Activated T-cell treated with anti-CD3 and anti-CD28 coated beads, Interleukin-2, amount 50 U/mL, for 72 hours (primary cell): ENCODE measurements at regions not wholly inside any gene's neighbourhood (a gene's known extent, or its start where the extent isn't known, plus 50 kb on each side); places are given as distances from the start of the nearest gene placed in this dataset.
"Not testable (repeated sequence)": the region's sequence is repeated elsewhere in the genome, so short reads cannot be mapped to it uniquely, and the experiment has no call there.

ENCODE experiments used
- ATAC-seq, 2 donors: fragments of 150-1000 bp; cut with Tn5 transposase; replicated peaks in 1 of 2; 2 replicates each; pipeline ENCODE4 v1.10.0; 2021; ENCODE audit warnings: moderate library complexity in 2 of 2, mild to moderate bottlenecking in 1 of 2
- DNase-seq, 2 donors: peaks; one replicate each; pipeline ENCODE4 v3.0.0; 2021 to 2022; ENCODE audit warnings: mixed read lengths in 1 of 2
- H3K27ac Mint-ChIP-seq: one replicate; pipeline ENCODE4 v1.8.0; 2022; ENCODE audit warnings: mild to moderate bottlenecking, moderate library complexity, mixed read lengths
- H3K27me3 Mint-ChIP-seq: one replicate; pipeline ENCODE4 v1.8.0; 2022; ENCODE audit warnings: low read depth, mixed read lengths
- H3K36me3 Mint-ChIP-seq, 2 donors: one replicate each; pipeline ENCODE4 v1.8.0; 2022; ENCODE audit warnings: mixed read lengths in 2 of 2, mild to moderate bottlenecking in 1 of 2; ENCODE audit not compliant: insufficient read depth in 2 of 2
- H3K4me1 Mint-ChIP-seq: one replicate; pipeline ENCODE4 v1.8.0; 2022; ENCODE audit warnings: low read depth, mixed read lengths
- H3K4me3 Mint-ChIP-seq, 2 donors: one replicate each; pipeline ENCODE4 v1.8.0; 2022; ENCODE audit warnings: mild to moderate bottlenecking in 2 of 2, mixed read lengths in 2 of 2, moderate library complexity in 2 of 2
- H3K9me3 Mint-ChIP-seq, 2 donors: one replicate each; pipeline ENCODE4 v1.8.0; 2022; ENCODE audit warnings: mixed read lengths in 2 of 2

GRCh38 chr11:121358760-121359159 is 66.2 kb downstream of the SC5D start:
- no peak overlapping the region for H3K27ac Mint-ChIP-seq
- no peak overlapping the region for H3K4me3 Mint-ChIP-seq
- DNase-seq (no peak), ATAC-seq (no peak)
- H3K9me3 Mint-ChIP-seq, result peaks cover 0 to 2% of the 10 kb centered on the region in 2 donors
- H3K27me3 Mint-ChIP-seq, result no peaks in the 10 kb centered on the region
- H3K36me3 Mint-ChIP-seq, result peaks cover 0 to 1% of the 10 kb centered on the region in 2 donors
- no peaks in the 10 kb centered on the region for H3K4me1 Mint-ChIP-seq

- DNase-seq, result no peak
- ATAC-seq, result no peak
- peaks cover 0 to 2% of the 10 kb centered on the region in 2 donors for H3K9me3 Mint-ChIP-seq
- no peaks in the 10 kb centered on the region for H3K4me1 Mint-ChIP-seq
- no peaks in the 10 kb centered on the region for H3K27me3 Mint-ChIP-seq
- H3K27ac Mint-ChIP-seq, result no peak overlapping the region
- H3K36me3 Mint-ChIP-seq, result peaks cover 0 to 1% of the 10 kb centered on the region in 2 donors
- no peak overlapping the region for H3K4me3 Mint-ChIP-seq
Observed at GRCh38 chr11:121359591-121359990, 67.0 kb downstream of the SC5D start.

GRCh38 chr11:121362955-121363354 is 70.4 kb downstream of the SC5D start:
- not testable (repeated sequence) for H3K27me3 Mint-ChIP-seq, H3K9me3 Mint-ChIP-seq, H3K4me3 Mint-ChIP-seq, DNase-seq, H3K27ac Mint-ChIP-seq, H3K36me3 Mint-ChIP-seq
- ATAC-seq, result peak in 1 of 2 donors; percentile 41
- H3K4me1 Mint-ChIP-seq, result peaks cover 12% of the 10 kb centered on the region

- H3K4me1 Mint-ChIP-seq, result peaks cover 28% of the 10 kb centered on the region
- peaks cover 0 to 2% of the 10 kb centered on the region in 2 donors for H3K9me3 Mint-ChIP-seq
- no peak for ATAC-seq
- no peak overlapping the region for H3K27ac Mint-ChIP-seq
- no peak overlapping the region for H3K4me3 Mint-ChIP-seq
- DNase-seq, result no peak
- H3K27me3 Mint-ChIP-seq, result no peaks in the 10 kb centered on the region
- peaks cover 0 to 1% of the 10 kb centered on the region in 2 donors for H3K36me3 Mint-ChIP-seq
Observed at GRCh38 chr11:121365304-121365703, 72.7 kb downstream of the SC5D start.

GRCh38 chr11:121366038-121366437 is 73.5 kb downstream of the SC5D start:
- ATAC-seq, result no peak
- Mint-ChIP-seq H3K36me3 (peaks cover 0 to 4% of the 10 kb centered on the region in 2 donors), H3K4me1 (peaks cover 34% of the 10 kb centered on the region), H3K4me3 (no peak overlapping the region), H3K9me3 (peaks cover 0 to 2% of the 10 kb centered on the region in 2 donors), H3K27me3 (no peaks in the 10 kb centered on the region), H3K27ac (no peak overlapping the region)
- no peak for DNase-seq

GRCh38 chr11:121367001-121367843 is 74.7 kb downstream of the SC5D start:
- Mint-ChIP-seq H3K4me3 (peak overlapping the region; percentile 67 to 71), H3K4me1 (peaks cover 41% of the 10 kb centered on the region), H3K36me3 (peaks cover 1 to 9% of the 10 kb centered on the region in 2 donors), H3K27ac (peak overlapping the region; percentile 43), H3K9me3 (peaks cover 2 to 6% of the 10 kb centered on the region in 2 donors), H3K27me3 (no peaks in the 10 kb centered on the region)
- DNase-seq (peak; percentile 21 to 28), ATAC-seq (peak; percentile 77 to 93)

- Mint-ChIP-seq H3K9me3 (peaks cover 2 to 6% of the 10 kb centered on the region in 2 donors), H3K27ac (no peak overlapping the region), H3K36me3 (peaks cover 1 to 9% of the 10 kb centered on the region in 2 donors), H3K27me3 (no peaks in the 10 kb centered on the region), H3K4me1 (peaks cover 46% of the 10 kb centered on the region), H3K4me3 (peak overlapping the region; percentile 67 to 71)
- ATAC-seq (no peak), DNase-seq (no peak)
Observed at GRCh38 chr11:121367844-121368225, 75.3 kb downstream of the SC5D start.

- peaks cover 2 to 4% of the 10 kb centered on the region in 2 donors for H3K9me3 Mint-ChIP-seq
- ATAC-seq, result no peak
- peak overlapping the region in 1 of 2 donors; percentile 67 for H3K4me3 Mint-ChIP-seq
- no peak for DNase-seq
- peaks cover 1 to 8% of the 10 kb centered on the region in 2 donors for H3K36me3 Mint-ChIP-seq
- no peaks in the 10 kb centered on the region for H3K27me3 Mint-ChIP-seq
- peaks cover 53% of the 10 kb centered on the region for H3K4me1 Mint-ChIP-seq
- H3K27ac Mint-ChIP-seq, result no peak overlapping the region
Observed at GRCh38 chr11:121368364-121369240, 76.0 kb downstream of the SC5D start.

- DNase-seq, result no peak
- H3K27ac Mint-ChIP-seq, result no peak overlapping the region
- ATAC-seq, result no peak
- no peaks in the 10 kb centered on the region for H3K27me3 Mint-ChIP-seq
- H3K4me3 Mint-ChIP-seq, result no peak overlapping the region
- H3K36me3 Mint-ChIP-seq, result peaks cover 1 to 8% of the 10 kb centered on the region in 2 donors
- peaks cover 61% of the 10 kb centered on the region for H3K4me1 Mint-ChIP-seq
- peaks cover 2 to 4% of the 10 kb centered on the region in 2 donors for H3K9me3 Mint-ChIP-seq
Observed at GRCh38 chr11:121369366-121369765, 76.8 kb downstream of the SC5D start.

GRCh38 chr11:121372028-121372427 is 79.5 kb downstream of the SC5D start:
- no peak overlapping the region for H3K4me3 Mint-ChIP-seq
- peaks cover 71% of the 10 kb centered on the region for H3K4me1 Mint-ChIP-seq
- ATAC-seq, result no peak
- H3K27me3 Mint-ChIP-seq, result no peaks in the 10 kb centered on the region
- DNase-seq, result no peak
- H3K27ac Mint-ChIP-seq, result no peak overlapping the region
- peaks cover 1 to 8% of the 10 kb centered on the region in 2 donors for H3K36me3 Mint-ChIP-seq
- H3K9me3 Mint-ChIP-seq, result peaks cover 2 to 4% of the 10 kb centered on the region in 2 donors

- ATAC-seq (peak; percentile 41 to 47), DNase-seq (peak in 1 of 2 donors; percentile 4)
- Mint-ChIP-seq H3K9me3 (peaks cover 2 to 4% of the 10 kb centered on the region in 2 donors), H3K27me3 (no peaks in the 10 kb centered on the region), H3K4me3 (peak overlapping the region; percentile 45 to 49), H3K4me1 (peaks cover 71% of the 10 kb centered on the region), H3K27ac (peak overlapping the region; percentile 23), H3K36me3 (peaks cover 1 to 8% of the 10 kb centered on the region in 2 donors)
Observed at GRCh38 chr11:121372671-121373429, 79.3 kb upstream of the SORL1 start.

- H3K27ac Mint-ChIP-seq, result no peak overlapping the region
- H3K4me3 Mint-ChIP-seq, result no peak overlapping the region
- H3K36me3 Mint-ChIP-seq, result peaks cover 1 to 8% of the 10 kb centered on the region in 2 donors
- peaks cover 71% of the 10 kb centered on the region for H3K4me1 Mint-ChIP-seq
- peaks cover 2 to 4% of the 10 kb centered on the region in 2 donors for H3K9me3 Mint-ChIP-seq
- DNase-seq (no peak), ATAC-seq (no peak)
- H3K27me3 Mint-ChIP-seq, result no peaks in the 10 kb centered on the region
Observed at GRCh38 chr11:121374286-121374985, 77.7 kb upstream of the SORL1 start.
